HCT116 (cell line): ENCODE measurements at regions not wholly inside any gene's neighbourhood (a gene's known extent, or its start where the extent isn't known, plus 50 kb on each side); places are given as distances from the start of the nearest gene placed in this dataset.

Experiments
- ATAC-seq: fragments of 200-7000 bp; cut with Tn5 transposase; 2 replicates; pipeline ENCODE4 v1.9.1; 2020; ENCODE audit warnings: mild to moderate bottlenecking, moderate library complexity
- BruUV-seq: library from RNA; stranded (reverse); fragments of 400-500 nt; replicated peaks from 2 replicates; lab custom pipeline; 2021; lab: Mats Ljungman, UMichigan
- CTCF ChIA-PET: fragments of 300-600 bp; sonication (Branson Sonifier 250); formaldehyde crosslinking; loops from one replicate; lab custom pipeline; 2021; ENCODE audit warnings: antibody characterized with exemption; lab: Charles Lee
- POLR2A ChIA-PET: fragments of 300-600, 350-600 bp; sonication (Branson Sonifier 250); formaldehyde crosslinking; loops from one replicate; lab custom pipeline; 2021; ENCODE audit warnings: antibody characterized with exemption; lab: Charles Lee
- RAD21 ChIA-PET, 2 experiments: fragments of 300-600 bp; sonication (Branson Sonifier 250); formaldehyde crosslinking; loops; one replicate each; lab custom pipeline; 2023; ENCODE audit warnings: low total read pairs in 2 of 2; ENCODE audit not compliant: uncharacterized antibody in 2 of 2, unreplicated experiment in 2 of 2, low non-redundant PET in 1 of 2; lab: Charles Lee
- DNase-seq: peaks from one replicate; pipeline ENCODE4 v3.0.0-alpha.2; 2010; ENCODE audit warnings: low read depth, low spot score
- H2AFZ ChIP-seq: fragments of 200-600 bp; shearing (Covaris generic), sonication (generic); 2 replicates; pipeline ENCODE4 v1.6.1; 2017; ENCODE audit warnings: low read depth, mixed run types, mixed read lengths, antibody characterized with exemption, low read length; ENCODE audit not compliant: poor library complexity, severe bottlenecking
- H3K27ac ChIP-seq: 2 replicates; pipeline ENCODE4 v1.5.1; 2012; ENCODE audit warnings: low read depth, low read length
- H3K27me3 ChIP-seq: fragments of 200-600 bp; sonication (generic); 2 replicates; pipeline ENCODE4 v1.6.1; 2016; ENCODE audit warnings: mixed run types, low read length, mixed read lengths; ENCODE audit not compliant: insufficient read depth
- H3K36me3 ChIP-seq, 2 experiments: fragments of 200-500 bp in 1 of 2; fragments of 200-600 bp in 1 of 2; sonication (Bioruptor generic) in 1 of 2; sonication (generic) in 1 of 2; 2 replicates each; pipeline versions ENCODE4 v1.5.1 to v1.6.1; 2014 to 2016; ENCODE audit warnings: low read length in 2 of 2, inconsistent platforms in 1 of 2, mixed read lengths in 1 of 2, mixed run types in 1 of 2; ENCODE audit not compliant: insufficient read depth in 2 of 2, control insufficient read depth in 1 of 2
- H3K4me1 ChIP-seq, 2 experiments: fragments of 200-600 bp in 1 of 2; sonication (generic) in 1 of 2; 2 replicates each; pipeline versions ENCODE4 v1.5.1 to v1.6.1; 2012 to 2017; ENCODE audit warnings: low read length in 2 of 2, inconsistent platforms in 1 of 2, mild to moderate bottlenecking in 1 of 2, mixed read lengths in 1 of 2, mixed run types in 1 of 2, moderate library complexity in 1 of 2; ENCODE audit not compliant: insufficient read depth in 2 of 2, control insufficient read depth in 1 of 2
- H3K4me2 ChIP-seq: fragments of 200-600 bp; sonication (generic); 2 replicates; pipeline ENCODE4 v1.6.1; 2017; ENCODE audit warnings: mixed run types, low read length, mixed read lengths
- H3K4me3 ChIP-seq, 2 experiments: fragments of 200-600 bp in 1 of 2; sonication (generic) in 1 of 2; replicated peaks in 1 of 2; 2 replicates each; pipeline ENCODE4 v1.5.1; 2011 to 2016; ENCODE audit warnings: low read length in 2 of 2, control low read depth in 1 of 2, low read depth in 1 of 2, mild to moderate bottlenecking in 1 of 2, mixed read lengths in 1 of 2, mixed run types in 1 of 2
- H3K79me2 ChIP-seq: fragments of 200-600 bp; sonication (generic); 2 replicates; pipeline ENCODE4 v1.6.1; 2017; ENCODE audit warnings: mild to moderate bottlenecking, mixed run types, low read length, moderate library complexity, mixed read lengths; ENCODE audit not compliant: insufficient read depth
- H3K9ac ChIP-seq: fragments of 200-600 bp; sonication (generic); 2 replicates; pipeline ENCODE4 v1.6.1; 2016; ENCODE audit warnings: low read length, mixed read lengths
- H3K9me2 ChIP-seq: fragments of 200-600 bp; sonication (generic), shearing (Covaris generic); 2 replicates; pipeline ENCODE4 v1.6.1; 2017; ENCODE audit warnings: mixed run types, mild to moderate bottlenecking, moderate library complexity; ENCODE audit not compliant: insufficient read depth
- H3K9me3 ChIP-seq, 2 experiments: fragments of 200-500 bp in 1 of 2; fragments of 200-600 bp in 1 of 2; sonication (Bioruptor generic) in 1 of 2; sonication (generic) in 1 of 2; 2 replicates each; pipeline ENCODE4 v1.6.1; 2014 to 2017; ENCODE audit warnings: low read length in 2 of 2, mixed read lengths in 2 of 2, inconsistent platforms in 1 of 2, low read depth in 1 of 2, mild to moderate bottlenecking in 1 of 2, mixed run types in 1 of 2, moderate library complexity in 1 of 2; ENCODE audit not compliant: control insufficient read depth in 1 of 2, insufficient read depth in 1 of 2
- H4K20me1 ChIP-seq: fragments of 200-600 bp; sonication (generic), shearing (Covaris generic); 2 replicates; pipeline ENCODE4 v1.6.1; 2017; ENCODE audit warnings: mixed run types, mild to moderate bottlenecking, moderate library complexity; ENCODE audit not compliant: insufficient read depth
- ATF3 ChIP-seq: IDR thresholded peaks from 2 replicates; pipeline ENCODE4 v1.6.1; 2012
- CBX3 ChIP-seq: IDR thresholded peaks from 2 replicates; pipeline ENCODE4 v1.6.1; 2012; ENCODE audit warnings: low read depth
- CEBPB ChIP-seq: IDR thresholded peaks from 2 replicates; pipeline ENCODE4 v1.6.1; 2012; ENCODE audit warnings: low read depth
- CTCF ChIP-seq, 3 experiments: fragments of 200-600 bp in 1 of 3; sonication (generic) in 1 of 3; IDR thresholded peaks in 2 of 3; conservative IDR thresholded peaks in 1 of 3; 2 replicates each; pipeline ENCODE4 v1.5.1; 2012 to 2017; ENCODE audit warnings: low read depth in 2 of 3, low read length in 2 of 3, antibody characterized with exemption in 1 of 3, borderline replicate concordance in 1 of 3, control low read depth in 1 of 3, mild to moderate bottlenecking in 1 of 3, mixed read lengths in 1 of 3, mixed run types in 1 of 3, moderate library complexity in 1 of 3; ENCODE audit not compliant: insufficient read depth in 1 of 3
- ELF1 ChIP-seq: IDR thresholded peaks from 2 replicates; pipeline ENCODE4 v1.6.1; 2012; ENCODE audit warnings: low read depth, borderline replicate concordance
- EZH2 ChIP-seq: fragments of 200-600 bp; sonication (generic); IDR thresholded peaks from 2 replicates; pipeline ENCODE4 v1.6.1; 2017; ENCODE audit warnings: antibody characterized with exemption, mixed run types
- EZH2phosphoT487 ChIP-seq: fragments of 200-600 bp; IDR thresholded peaks from 2 replicates; pipeline ENCODE4 v1.6.1; 2018; ENCODE audit warnings: antibody characterized with exemption, borderline replicate concordance
- FOSL1 ChIP-seq: IDR thresholded peaks from 2 replicates; pipeline ENCODE4 v1.6.1; 2012; ENCODE audit warnings: low read depth
- JUND ChIP-seq: IDR thresholded peaks from 2 replicates; pipeline ENCODE4 v1.6.1; 2012
- MAX ChIP-seq: IDR thresholded peaks from 2 replicates; pipeline ENCODE4 v1.6.1; 2012
- POLR2A ChIP-seq: IDR thresholded peaks from 2 replicates; pipeline ENCODE4 v1.7.0; 2011; ENCODE audit warnings: borderline replicate concordance; ENCODE audit not compliant: insufficient read depth, insufficient read length; ENCODE audit errors: extremely low read depth
- POLR2AphosphoS5 ChIP-seq: IDR thresholded peaks from 2 replicates; pipeline ENCODE4 v1.6.1; 2011; ENCODE audit warnings: mild to moderate bottlenecking, low read depth, low read length, moderate library complexity
- RAD21 ChIP-seq: IDR thresholded peaks from 2 replicates; pipeline ENCODE4 v1.6.1; 2012; ENCODE audit warnings: low read depth, mild to moderate bottlenecking
- REST ChIP-seq: IDR thresholded peaks from 2 replicates; pipeline ENCODE4 v1.6.1; 2012; ENCODE audit warnings: low read depth
- SIN3A ChIP-seq: IDR thresholded peaks from 2 replicates; pipeline ENCODE4 v1.6.1; 2012; ENCODE audit warnings: low read depth
- SP1 ChIP-seq: IDR thresholded peaks from 2 replicates; pipeline ENCODE4 v1.6.1; 2012; ENCODE audit warnings: low read depth
- SRF ChIP-seq: IDR thresholded peaks from 2 replicates; pipeline ENCODE4 v1.6.1; 2012; ENCODE audit warnings: low read depth
- YY1 ChIP-seq: IDR thresholded peaks from 2 replicates; pipeline ENCODE4 v1.6.1; 2011; ENCODE audit warnings: low read length, low read depth, moderate library complexity, mild to moderate bottlenecking; ENCODE audit not compliant: insufficient replicate concordance; ENCODE audit errors: extremely low read depth
- ZFX ChIP-seq: fragments of 450-650 bp; IDR thresholded peaks from 2 replicates; pipeline ENCODE4 v1.6.1; 2017
- ZNF274 ChIP-seq: fragments of 200-500 bp; sonication (Bioruptor generic); IDR thresholded peaks from 2 replicates; pipeline ENCODE4 v1.6.1; 2014; ENCODE audit warnings: mild to moderate bottlenecking, low read depth, low read length, inconsistent platforms
- intact Hi-C: fragments of 100-400 bp; cut with micrococcal nuclease; formaldehyde crosslinking; loops from 2 replicates; pipeline ENCODE4 v1.10.0; 2022

- BruUV-seq: no TSS peak
- peak overlapping the region; percentile 60 for H3K4me2 ChIP-seq
- no peaks in the 10 kb centered on the region for H4K20me1 ChIP-seq
- peak; percentile 80 for DNase-seq
- H2AFZ ChIP-seq: peak overlapping the region; percentile 63
- H3K4me1 ChIP-seq: peaks cover 36 to 43% of the 10 kb centered on the region in 2 experiments
- peak; percentile 92 for ATAC-seq
- CTCF ChIA-PET: interaction anchor here (2.0 kb wide), 1 partner anchor 80 kb away, joined by 5 read pairs; no protein-coding TSS in a partner anchor
- RAD21 ChIA-PET: no interaction called here
- peak overlapping the region; percentile 6; the same call in 1 of the 2 replicates for H3K27ac ChIP-seq
- no peaks in the 10 kb centered on the region for H3K79me2 ChIP-seq
- no peak overlapping the region; a peak in 1 of 4 replicates for H3K4me3 ChIP-seq
- H3K27me3 ChIP-seq: peaks cover 5% of the 10 kb centered on the region; the same call in 1 of the 2 replicates
- no peaks in the 10 kb centered on the region for H3K36me3 ChIP-seq
- intact Hi-C loops: loop anchor here (5.0 to 10.0 kb wide), 2 partner anchors 467 to 1046 kb away; partner anchors contain the start of genes DHX29, MAP3K1 and MTREX
- no peak overlapping the region for H3K9ac ChIP-seq
- no peaks in the 10 kb centered on the region for H3K9me3 ChIP-seq
- H3K9me2 ChIP-seq: no peaks in the 10 kb centered on the region
- POLR2A ChIA-PET: no interaction called here
- TF ChIP-seq CBX3 (peak; percentile 77), MAX (peak; percentile 19; the same call in 1 of the 2 replicates), FOSL1 (peak; percentile 94), ELF1 (no peak), SRF (peak; percentile 71), EZH2phosphoT487 (no peak), ATF3 (no peak), CEBPB (peak; percentile 68), POLR2A (no peak), EZH2 (no peak), SP1 (peak; percentile 75), POLR2AphosphoS5 (no peak), RAD21 (0 out of 2 replicates have a peak, but pooled peaks have one; percentile 19), CTCF (IDR thresholded peaks at IDR 0.05 in 2 of 3, conservative IDR thresholded peaks at IDR 0.05 in 1 of 3; ENCODE audit: borderline replicate concordance in 1 of 3, insufficient read depth in 1 of 3, low read depth in 2 of 3, low read length in 2 of 3) (no peak), SIN3A (no peak), JUND (peak; percentile 94), ZFX (no peak), REST (no peak), YY1 (no peak), ZNF274 (no peak)
These were observed 117.6 kb upstream of the ANKRD55 start for GRCh38 chr5:56350597-56351170.
